ENCODE measurements at regions not wholly inside any gene's neighbourhood (a gene's known extent, or its start where the extent isn't known, plus 50 kb on each side); places are given as distances from the start of the nearest gene placed in this dataset.
"Not testable (repeated sequence)": the region's sequence is repeated elsewhere in the genome, so short reads cannot be mapped to it uniquely, and the experiment has no call there.

DNA sequence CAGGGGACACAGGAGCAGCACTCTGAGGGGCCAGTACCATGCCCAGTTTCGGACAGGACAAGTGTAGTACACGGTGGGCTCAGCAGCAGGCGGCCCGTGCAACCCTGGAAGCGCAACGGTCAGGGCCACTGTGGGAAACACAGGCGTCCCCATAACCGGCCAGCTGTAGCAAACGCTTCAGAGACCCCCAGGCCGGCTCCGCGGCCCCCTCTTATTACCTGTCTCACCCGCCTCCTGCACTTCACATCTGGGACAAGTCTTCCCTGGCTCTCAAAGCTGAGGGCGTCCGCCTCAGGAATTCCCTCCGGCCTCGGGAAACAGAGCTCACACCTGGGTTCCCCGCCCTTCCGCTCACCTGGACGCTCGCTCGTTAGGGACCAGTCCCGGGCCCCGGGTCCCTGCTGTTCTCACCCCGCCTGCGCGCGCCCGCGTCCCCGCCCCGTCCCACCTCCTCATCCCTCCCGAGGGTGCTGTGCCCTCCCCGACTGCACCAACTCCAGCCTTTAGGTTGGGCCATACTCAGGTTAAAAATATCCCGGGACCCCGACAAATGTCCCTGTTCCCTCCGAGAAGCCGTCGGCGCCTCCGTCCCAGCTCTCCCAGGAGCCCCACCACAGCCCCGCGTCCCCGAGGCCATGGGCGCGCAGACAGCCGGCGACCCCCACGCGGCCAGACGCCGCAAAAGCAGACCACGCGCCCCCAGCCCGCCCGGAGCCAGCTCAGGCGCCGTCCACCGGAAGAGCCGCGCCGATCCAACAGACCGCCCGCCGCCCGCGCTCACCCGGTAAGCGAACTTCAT, 5367.3 kb upstream of the TPTE start:
- DNase-seq (ENCODE audit: low read depth in 2 of 2): not testable (repeated sequence)
- peak overlapping the region; percentile 27 to 45 for H3K4me3 ChIP-seq (replicated peaks in 1 of 2; ENCODE audit: low read depth in 2 of 2, low read length in 2 of 2)

DNA sequence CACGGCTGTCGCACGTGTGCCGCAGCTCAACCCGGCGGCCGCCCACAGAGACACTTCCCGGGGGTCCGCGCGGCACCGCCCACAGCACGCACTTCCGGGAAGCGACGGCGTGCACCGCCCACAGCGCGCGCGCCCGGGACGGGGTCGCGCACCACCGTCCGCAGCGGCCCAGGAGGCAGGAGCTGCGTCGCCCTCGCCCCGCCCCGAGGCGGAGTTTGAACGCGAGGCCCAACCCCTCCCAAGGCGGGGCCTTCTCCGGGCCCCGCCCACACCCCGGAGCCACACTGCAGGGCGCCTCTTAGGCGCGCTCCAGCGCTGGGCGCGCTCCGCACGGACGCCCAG, 5366.8 kb upstream of the TPTE start:
- H3K4me3 ChIP-seq (replicated peaks in 1 of 2; ENCODE audit: low read depth in 2 of 2, low read length in 2 of 2): peak overlapping the region in 1 of 2 donors; percentile 45
- DNase-seq (ENCODE audit: low read depth in 2 of 2): peak; percentile 78 to 83

DNA sequence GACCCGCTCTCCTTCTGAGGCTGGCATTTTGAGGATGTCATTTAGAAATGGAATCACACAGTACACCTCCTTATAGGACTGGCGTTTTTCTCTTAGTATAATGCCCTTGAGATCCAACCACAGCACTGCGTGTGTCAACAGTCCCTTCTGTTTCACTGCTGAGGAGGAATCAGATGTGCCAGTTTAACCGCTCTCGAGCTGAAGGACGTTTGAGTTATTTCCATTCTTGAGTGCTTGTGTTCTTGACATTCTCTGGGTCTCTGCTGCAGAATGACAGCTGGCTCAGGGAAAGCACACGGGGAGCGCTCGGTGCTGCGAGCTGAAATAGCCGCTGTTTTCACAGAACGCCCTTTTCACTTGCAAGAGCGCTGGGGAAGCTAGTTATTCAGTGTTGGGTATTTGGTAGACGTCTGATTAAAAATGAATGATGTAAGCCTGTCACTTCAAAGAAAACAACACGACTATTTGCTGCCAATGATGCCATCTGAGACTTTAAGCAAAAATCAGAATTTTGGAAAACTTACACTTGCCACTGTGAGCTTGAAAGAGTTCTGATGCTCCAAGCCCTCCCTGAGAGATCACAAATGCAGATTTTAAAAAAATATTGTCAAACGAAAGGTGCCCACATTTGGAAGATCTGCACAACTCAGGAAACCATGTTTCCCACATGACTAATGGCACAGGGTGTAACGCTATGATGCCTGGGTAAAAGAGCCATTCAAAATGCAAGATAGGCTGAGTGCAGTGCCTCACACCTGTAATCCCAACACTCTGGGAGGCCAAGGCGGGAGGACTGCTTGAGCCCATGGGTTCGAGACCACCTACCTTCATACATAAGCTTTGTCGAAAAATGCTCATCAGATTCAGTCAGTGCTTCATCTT, 5358.4 kb upstream of the TPTE start:
- DNase-seq (ENCODE audit: low read depth in 2 of 2); H3K4me3 ChIP-seq (replicated peaks in 1 of 2; ENCODE audit: low read depth in 2 of 2, low read length in 2 of 2): not testable (repeated sequence)

DNA sequence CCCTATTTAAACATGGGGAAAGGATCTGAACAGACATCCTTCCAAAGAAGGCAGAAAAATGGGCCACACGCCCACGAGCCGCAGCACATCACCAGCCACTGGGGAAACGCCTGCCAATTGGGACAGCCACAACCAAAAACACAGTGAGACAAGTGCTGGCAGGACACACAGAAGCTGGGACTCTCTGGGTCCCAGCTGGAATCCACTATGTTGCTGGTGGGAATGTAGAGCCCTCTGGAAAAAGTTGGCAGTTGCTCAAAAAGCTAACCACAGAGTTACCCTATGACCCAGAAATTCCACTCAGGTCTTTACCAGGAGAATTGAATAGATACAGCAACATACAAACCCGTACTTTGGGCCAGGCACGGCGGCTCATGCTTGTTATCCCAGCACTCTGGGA, 5355.6 kb upstream of the TPTE start:
- DNase-seq (ENCODE audit: low read depth in 2 of 2); H3K4me3 ChIP-seq (replicated peaks in 1 of 2; ENCODE audit: low read depth in 2 of 2, low read length in 2 of 2): not testable (repeated sequence)

All from cardiac fibroblast (primary cell).